ENCODE measurements at regions not wholly inside any gene's neighbourhood (a gene's known extent, or its start where the extent isn't known, plus 50 kb on each side); places are given as distances from the start of the nearest gene placed in this dataset.
"Not testable (repeated sequence)": the region's sequence is repeated elsewhere in the genome, so short reads cannot be mapped to it uniquely, and the experiment has no call there.

DNA sequence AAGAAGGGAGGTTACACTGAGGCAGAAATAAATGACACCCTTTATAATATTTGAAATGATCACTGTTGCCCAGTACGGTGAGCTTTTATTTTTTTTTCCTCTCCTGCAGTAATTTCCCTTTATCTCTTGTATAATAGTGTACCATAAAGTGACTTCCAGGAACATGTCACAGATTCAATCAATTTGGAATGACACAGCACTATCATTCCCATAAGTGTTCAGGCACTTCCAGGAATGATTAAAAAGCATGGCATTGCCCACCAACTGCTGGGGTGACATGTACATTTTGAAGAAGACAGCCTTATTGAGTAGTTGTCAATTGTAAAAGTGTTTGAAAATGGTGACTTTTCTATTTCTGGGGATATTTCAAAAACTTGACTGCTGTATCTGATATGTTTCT, 1700.9 kb upstream of the NUDT12 start:
- DNase-seq = no peak

DNA sequence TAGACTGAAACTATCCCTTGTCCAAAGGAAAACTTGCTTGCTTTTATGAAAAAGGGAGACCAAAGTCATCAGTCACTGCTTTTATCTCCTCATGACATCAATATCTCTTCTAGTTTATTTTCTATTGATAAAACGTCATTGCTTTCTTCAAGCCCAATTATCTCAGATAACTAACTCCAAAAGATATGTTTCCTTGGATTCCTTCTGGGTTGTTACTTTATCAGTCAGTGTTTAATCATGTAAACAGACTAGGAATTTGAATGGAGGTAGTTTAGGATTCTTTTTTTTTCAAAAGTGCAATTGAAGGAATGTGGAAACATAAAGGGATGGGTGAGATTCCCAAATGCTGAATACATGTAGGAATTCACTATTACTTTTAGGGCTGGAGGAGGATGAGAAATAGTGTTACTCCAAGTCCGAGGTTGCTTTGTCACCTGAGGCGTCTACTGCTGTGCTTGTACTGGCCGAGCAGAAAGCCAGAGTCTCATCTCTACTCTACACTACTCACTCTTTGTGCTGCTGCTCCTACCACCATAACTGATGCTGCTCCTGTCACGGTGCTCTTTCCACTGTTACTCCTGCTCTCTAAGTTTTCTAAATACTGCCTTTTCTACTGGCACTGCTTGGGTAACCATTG, 1697.1 kb upstream of the NUDT12 start:
- no peak for DNase-seq

DNA sequence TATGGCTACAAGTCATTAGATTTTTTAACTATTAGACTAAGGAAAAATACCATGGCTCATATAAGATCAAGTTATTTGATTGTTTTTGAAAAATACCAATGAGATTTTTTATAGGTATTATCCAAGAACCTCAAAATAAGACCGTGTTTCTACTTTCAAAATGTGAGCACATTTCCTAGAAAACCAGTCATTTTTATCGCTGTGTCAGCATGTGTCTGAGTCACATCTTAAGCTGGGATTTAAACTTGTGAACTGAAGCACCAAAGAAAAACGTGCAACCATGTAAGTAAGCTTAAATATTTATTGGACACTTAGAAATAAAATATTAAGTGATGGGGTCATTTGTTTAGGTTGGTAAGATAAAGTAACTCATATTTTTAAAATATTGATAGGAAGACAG, 1676.0 kb upstream of the NUDT12 start:
- no peak for DNase-seq

DNA sequence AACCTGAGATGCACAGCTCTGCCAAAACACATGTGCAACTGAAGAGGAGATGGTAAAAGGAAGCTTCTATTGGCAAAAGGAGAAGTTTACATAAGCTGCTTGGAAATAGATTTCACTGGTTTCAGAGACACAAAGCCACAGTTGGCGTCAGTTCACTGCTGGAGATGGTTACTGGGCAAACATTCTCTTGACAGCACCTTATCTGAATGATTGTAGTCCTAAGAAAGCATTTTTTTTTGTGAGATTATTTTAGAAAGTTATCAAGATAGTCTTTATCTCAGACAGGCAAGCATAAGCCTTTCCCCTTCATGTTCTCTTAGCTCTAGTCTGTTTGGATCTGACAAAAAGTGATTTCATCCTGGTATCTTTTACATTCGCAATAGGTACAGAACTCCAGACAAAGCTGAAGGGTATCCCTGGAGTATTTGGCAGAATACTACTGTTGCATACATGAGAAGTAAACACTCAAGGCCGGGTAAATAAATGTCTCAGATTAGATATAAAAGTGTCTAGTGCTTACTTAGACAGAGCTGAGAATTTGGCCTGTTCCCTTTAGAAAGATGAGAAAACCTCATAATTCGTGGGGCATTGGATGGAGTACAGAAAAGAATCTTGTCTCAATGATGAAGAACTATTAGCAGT, 1668.0 kb upstream of the NUDT12 start:
- DNase-seq = no peak

DNA sequence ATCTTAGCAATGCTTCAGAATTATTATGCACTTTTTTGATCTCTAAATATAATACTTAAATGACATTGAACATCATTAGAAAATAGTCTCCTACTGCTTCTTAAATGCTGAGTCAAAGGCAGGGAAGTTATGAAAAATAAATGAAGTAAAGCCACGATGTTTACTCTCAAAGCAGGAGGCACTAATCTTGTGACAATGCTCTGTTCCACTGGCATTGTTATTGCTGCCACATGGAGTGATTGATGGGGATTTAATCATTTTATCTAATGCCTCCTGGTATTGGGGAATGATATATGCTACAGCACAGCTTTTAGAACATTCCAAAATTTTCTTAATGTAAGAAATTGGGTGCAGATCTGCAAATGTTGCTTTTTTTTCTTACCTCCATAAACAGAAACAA, 1655.4 kb upstream of the NUDT12 start:
- DNase-seq = no peak

DNA sequence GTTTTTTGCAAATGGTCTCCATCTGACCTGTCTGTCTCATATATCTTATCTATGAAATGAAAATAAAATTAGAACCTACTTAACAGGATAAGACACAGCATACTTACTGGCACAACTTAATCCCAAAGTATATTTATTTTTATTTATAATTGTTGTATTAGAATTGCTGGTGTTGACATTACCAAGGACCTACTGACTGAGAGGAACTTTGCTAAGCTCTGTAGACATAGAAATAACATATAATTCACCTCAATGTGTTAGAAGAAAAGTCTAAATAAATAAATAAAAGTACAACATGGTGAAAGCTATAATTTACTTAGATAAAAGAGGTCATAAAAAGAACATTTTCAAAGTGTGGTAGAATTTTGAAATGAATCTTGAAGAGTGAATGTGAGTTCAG, 1650.5 kb upstream of the NUDT12 start:
- DNase-seq = no peak

DNA sequence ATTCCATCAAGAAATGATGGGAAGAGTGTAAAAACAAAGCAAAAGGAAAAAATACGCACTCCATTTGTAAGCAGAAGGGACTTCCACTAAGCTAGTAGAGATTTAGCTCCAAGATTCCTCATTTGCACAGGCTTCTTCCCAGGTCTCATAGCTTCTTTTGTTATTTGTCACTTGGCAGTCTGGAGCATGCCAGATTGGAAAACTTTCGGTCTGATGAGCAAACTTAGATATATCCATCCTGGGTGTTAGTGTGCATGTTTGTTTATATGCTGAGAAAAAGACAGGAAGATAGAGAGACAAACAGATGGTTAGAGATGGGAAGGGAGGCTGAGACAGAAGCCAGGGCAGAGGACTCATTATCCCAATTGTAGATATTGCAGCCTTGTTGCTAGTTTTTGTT, 1644.5 kb upstream of the NUDT12 start:
- DNase-seq = no peak

DNA sequence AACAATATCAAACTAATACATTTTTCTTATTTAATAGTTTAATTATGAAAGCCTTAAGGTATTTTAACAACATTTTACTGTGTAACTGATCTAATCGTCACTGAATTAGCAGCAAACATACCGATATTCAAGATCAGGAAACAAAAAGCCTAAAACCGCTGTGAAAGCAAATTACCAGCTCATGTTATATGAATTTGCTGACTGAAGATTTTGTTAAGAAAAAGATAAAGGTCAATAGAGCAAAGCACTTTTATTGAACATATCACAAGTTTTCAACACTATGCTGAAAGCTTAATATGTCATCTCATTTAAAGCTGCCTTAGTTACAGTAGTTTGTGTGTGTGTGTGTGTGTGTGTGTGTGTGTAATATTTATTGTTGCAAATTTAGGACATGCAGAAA, 1634.9 kb upstream of the NUDT12 start:
- DNase-seq = no peak

DNA sequence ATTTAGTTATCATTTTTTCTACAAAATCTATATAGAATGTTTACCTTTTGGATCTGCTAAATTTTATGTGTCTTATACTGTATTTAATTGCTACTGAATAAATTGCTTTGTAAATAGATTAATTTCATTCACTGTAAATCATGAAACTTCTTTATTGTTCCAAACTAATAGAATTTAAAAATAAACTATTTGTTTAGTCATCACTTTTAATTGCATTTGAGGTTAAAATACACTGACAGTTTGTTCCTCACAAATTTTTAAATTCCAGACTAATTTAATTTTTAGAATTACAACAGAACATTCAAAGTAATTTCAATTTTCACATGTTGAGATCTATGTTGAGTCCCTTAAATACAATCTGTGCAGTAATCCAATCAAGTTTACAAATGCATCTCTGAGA, 1633.2 kb upstream of the NUDT12 start:
- no peak for DNase-seq

DNA sequence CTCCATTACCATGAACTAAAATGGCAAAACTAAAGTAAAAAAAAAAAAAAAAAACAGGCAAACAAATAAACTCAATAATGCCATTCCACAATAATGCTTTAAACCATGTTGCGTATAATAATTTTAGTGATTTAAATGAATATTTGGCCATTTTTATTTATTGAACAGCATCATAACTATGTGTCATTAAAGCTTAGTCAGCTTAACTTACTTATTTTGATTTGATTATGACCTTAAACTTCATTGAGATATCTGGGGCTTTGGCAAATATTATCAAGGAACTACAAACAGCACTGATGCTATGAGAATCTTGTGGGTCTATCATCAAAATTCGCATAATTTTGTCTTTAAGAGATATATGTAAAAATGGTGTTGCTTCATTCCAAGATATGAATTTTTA, 1610.3 kb upstream of the NUDT12 start:
- no peak for DNase-seq

DNA sequence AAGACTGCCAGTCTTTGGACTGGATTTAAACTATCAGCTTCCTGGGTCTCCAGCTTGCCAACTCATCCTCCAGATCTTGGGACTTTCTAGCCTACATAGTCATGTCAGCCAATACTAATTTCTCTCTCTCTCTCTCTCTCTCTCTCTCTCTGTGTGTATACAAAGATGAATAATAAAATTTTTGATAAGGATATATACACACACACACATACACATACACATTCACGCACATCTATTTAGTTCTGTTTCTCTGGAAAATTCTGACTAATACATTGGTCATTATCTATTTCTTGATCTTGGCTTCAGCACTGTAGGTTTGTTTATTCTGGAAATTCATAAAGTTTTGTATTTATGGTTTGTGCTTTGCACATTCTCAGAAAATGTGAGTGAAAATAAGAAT, 1606.2 kb upstream of the NUDT12 start:
- no peak for DNase-seq

DNA sequence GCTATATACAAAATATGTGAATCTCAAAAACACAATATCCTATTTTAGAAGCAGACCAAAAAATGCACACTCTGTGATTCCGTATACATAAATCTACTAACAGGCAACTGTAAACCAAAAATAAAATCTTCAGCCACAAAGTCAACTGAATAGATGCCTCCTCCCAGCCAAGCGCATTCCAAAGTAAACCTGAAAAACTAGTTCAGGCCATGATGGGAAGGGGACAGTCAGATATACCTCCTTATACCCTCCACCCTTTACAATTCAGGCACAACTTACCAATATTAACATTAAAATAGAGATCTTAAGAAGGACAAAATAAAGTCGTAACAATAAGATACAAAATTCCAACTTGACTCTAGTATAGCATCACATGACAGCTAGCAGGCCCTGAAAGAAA, 1604.5 kb upstream of the NUDT12 start:
- DNase-seq = no peak

DNA sequence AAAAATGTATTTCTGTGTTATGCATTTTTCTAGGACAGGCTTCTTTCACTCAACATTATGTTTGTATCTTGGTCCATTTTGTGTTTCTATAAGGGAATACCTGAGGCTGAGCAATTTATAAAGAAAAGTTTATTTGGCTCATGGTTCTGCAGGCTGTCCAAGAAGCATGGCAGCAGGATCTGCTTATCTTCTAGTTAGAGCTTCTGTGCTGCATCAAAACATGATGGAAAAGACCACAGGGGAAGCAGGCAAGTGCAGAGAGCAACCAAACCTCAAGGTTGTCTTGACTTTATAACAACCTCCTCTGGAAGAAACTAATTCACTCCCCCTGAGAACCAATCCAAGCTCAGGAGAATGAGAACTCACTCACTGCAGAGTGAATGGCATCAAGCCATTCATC, 1601.0 kb upstream of the NUDT12 start:
- no peak for DNase-seq

DNA sequence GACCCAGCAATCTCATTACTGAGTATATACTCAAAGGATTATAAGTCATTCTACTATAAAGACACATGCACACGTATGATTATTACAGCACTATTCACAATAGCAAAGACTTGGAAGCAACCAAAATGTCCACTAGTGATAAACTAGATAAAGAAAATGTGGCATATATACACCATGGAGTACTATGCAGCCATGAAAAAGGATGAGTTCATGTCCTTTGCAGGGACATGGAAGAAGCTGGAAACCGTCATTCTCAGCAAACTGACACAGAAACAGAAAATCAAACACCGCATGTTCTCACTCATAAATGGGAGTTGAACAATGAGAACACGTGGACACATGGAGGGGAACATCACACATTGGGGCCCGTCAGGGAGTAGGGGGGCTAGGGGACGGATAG, 1600.0 kb upstream of the NUDT12 start:
- not testable (repeated sequence) for DNase-seq

DNA sequence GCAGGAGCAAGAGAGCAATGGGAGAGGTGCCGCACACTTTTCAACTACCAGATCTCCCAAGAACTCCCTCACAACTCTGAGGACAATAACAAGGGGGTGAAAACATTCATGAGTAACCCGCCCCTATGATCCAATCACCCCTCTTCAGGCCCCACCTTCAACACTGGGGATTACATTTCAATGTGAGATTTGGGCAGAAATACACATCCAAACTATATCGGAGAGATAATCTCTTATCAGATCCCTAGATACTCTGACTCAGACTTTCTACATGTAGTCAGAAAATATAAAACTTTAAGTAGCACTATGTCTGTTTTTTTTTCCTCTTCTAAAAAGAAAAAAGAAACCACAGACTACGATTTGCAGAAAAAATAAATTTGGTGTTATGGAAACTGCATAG, 1595.9 kb upstream of the NUDT12 start:
- no peak for DNase-seq

DNA sequence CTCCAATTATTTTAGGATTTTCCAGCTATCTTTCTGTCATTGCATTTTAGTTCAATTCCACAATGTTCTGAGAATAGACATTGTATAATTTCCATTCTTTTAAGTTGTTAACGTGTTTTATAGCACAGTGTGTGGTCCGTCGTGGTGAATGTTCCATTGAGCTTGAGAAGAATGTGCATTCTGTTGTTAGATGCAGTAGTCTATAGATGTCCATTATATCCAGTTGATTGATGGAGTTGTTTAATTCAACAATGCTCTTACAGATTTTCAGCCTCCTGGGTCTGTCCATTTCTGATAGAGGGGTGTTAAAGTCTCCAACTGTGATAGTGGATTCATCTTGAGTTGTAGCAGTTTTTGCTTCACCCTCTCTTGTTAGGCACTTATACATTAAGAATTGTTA, 1587.7 kb upstream of the NUDT12 start:
- DNase-seq = no peak

DNA sequence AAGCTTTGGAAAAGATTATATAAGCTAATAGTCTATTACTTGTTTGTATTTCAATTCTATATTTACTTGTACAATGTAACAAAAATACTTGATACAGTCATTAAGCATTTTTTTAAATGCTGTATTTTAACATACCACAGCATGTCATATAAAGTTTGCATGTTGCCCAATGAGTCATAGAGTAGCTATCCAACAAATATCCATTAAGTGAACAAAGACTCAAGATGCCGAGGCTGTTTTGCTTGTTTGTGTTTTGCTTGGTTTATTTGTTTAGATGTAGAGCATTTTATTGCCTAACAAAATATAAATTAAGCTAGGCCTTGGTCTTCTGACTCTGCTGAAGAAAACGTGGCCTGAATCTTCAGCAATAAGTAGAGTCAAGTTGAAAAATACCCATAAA, 1584.3 kb upstream of the NUDT12 start:
- no peak for DNase-seq

DNA sequence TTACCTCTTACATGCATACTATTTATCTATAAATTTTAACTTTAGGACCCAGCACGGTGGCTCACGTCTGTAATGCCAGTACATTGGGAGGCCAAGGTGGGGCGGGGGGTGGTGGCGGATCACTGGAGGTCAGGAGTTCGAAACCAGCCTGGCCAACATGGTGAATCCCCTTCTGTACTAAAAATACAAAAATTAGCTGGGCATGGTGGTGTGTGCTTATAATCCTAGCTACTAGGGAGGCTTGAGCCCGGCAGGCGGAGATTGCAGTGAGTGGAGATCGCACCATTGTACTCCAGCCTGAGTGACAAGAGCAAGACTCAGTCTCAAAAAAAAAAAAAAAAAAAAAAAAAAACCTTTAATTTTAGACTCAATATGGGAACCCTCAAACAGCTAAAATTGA, 1582.6 kb upstream of the NUDT12 start:
- DNase-seq = no peak

DNA sequence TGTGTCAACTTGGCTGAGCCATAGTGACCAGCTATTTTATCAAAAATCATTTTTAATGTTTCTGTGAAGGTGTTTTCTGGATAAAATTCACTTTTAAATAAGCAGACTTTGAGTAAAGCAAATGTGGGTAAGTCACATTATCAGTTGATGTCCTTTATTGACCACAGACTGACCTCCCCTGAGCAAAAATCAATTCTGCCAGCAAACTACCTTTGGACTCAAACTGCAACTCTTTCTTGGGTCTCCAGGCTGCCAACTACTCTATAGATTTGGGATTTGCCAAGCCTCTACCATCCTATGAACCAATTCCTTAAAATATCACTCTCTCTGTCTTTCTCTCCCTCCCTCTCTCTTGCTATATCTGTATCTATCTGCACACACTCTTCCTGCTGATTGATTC, 1571.7 kb upstream of the NUDT12 start:
- no peak for DNase-seq

DNA sequence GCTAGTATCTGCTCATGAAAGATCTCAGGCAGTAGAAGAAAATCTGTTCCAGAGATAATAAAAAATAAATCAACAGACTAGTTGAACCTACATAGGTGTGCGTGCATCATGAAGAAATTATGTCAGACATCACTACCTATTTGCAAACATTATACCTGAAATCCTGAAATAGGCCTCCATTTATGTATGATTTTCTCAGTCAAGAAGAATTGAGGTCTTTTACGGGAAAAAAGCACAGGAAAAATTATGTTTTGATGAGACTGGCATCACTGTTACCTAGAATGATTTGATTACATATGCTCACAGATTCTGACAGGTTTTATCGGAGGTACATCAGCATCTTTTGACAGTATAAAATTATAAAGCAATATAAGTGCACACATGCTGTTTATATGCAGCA, 1570.5 kb upstream of the NUDT12 start:
- no peak for DNase-seq

DNA sequence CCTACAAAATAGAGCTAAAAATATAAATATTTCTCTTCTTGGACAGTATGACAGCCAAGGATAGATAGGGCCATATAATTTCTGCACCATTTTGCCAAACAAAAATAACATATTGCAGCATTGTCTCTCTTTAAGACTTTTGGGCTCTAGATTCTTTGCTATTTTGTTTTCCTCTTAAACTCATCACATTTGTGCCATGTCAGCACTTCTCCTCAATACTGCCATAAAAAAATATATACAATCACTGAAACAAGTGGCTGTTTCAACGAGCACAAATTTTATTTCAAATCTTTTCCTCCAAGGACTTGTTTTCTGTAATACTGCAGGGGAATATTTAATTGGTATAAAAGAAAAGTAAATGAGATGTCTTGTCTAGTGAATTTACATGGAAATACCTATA, 1570.0 kb upstream of the NUDT12 start:
- DNase-seq = no peak

DNA sequence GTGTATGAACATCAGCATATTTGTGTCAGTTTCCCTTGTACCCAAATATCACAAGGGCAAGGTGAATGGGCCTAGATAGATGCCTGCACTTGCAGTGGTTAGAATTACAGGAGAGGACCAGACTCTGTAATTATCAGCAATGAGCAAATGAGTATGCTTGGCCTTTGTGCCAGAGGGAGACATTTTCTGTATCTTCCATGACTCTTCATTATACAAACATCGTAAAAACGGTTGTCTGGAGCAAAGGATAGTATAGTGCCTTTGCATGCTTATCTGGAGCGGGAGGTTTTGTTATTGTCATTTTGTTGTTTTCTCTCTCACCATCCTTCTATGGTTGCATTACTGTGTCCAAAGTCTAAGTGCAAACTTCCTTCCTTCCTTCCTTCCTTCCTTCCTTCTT, 1568.5 kb upstream of the NUDT12 start:
- no peak for DNase-seq

DNA sequence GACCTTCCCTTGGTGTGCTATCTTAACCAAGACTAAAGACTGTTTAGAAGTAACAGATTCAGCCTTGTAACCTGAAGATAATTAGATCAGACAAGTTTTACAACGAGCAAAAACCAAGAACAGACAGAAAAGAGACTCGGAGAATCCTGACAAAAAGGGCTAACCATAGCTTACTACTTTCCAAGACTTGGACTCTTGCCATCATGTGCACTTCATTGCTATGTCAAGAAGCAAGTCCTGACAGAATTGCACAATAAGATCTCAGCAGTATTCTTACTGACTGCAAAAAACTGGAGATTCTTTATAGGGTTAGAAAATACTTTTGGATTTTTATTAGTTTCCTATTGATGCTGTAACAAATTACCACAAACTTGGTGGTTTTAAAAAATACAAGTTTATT, 1539.0 kb upstream of the NUDT12 start:
- DNase-seq = no peak

DNA sequence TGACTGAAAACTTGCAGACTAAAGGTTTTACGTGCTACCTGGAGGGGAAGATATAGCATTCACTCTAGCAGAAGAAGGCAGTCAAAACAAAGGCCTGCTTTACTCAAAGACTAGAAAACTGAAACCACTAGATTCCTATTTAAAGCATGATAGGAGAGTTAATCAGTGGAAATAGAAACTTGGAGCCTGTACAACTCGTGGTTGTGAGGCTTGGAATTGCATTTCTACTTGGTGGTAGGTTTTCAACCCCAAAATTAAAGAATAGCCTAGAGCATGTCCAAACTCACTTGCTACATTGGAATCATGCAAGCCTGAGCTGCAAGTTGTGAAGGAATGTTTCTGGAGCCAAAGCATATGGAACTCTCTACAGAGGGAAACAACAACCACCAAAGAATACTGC, 1526.4 kb upstream of the NUDT12 start:
- DNase-seq = no peak

DNA sequence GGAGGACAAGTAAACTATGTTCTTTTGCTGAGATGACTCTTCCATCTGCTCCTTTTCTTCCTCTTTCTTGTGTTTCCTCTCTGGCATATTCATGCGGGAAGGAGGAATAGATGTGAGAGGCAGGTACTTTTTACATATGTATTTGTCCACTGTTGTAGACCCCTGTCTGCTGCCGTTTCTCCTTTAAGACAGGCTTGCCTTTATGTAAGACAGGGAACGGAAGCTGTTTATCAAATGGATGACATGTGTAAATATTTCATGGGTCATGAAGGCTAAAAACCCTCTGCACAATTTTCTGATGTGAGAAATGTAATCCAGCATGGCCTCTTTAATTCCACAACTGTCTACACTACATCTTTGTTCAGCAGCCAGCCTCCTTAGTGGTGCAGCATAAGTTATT, 1525.5 kb upstream of the NUDT12 start:
- no peak for DNase-seq
